ENCODE measurements at regions not wholly inside any gene's neighbourhood (a gene's known extent, or its start where the extent isn't known, plus 50 kb on each side); places are given as distances from the start of the nearest gene placed in this dataset.

GRCh38 chr3:35439663-35440062 is 199.7 kb upstream of the ARPP21 start:
- Histone ChIP-seq H3K4me3 (ENCODE audit: low read length) (no peak overlapping the region), H3K27ac (ENCODE audit: low read length) (no peak overlapping the region), H2AFZ (ENCODE audit: low read depth, low read length) (no peak overlapping the region), H3K9me3 (ENCODE audit: low read length) (no peaks in the 10 kb centered on the region), H3K9me2 (ENCODE audit: insufficient read depth, low read length) (no peaks in the 10 kb centered on the region), H3K27me3 (ENCODE audit: insufficient read depth, low read depth, low read length) (no peaks in the 10 kb centered on the region), H3K79me2 (replicated peaks; ENCODE audit: insufficient read depth, low read length) (no peaks in the 10 kb centered on the region), H4K20me1 (ENCODE audit: insufficient read depth) (no peaks in the 10 kb centered on the region), H3K36me3 (ENCODE audit: insufficient read depth, low read length) (no peaks in the 10 kb centered on the region), H3F3A (ENCODE audit: insufficient read depth, low read length, poor library complexity, severe bottlenecking) (no peaks in the 10 kb centered on the region), H3K4me2 (ENCODE audit: low read length) (no peak overlapping the region), H3K9ac (ENCODE audit: low read length) (no peak overlapping the region)
- TF ChIP-seq POLR2AphosphoS5 (IDR thresholded peaks at IDR 0.05) (no peak), TAF1 (IDR thresholded peaks at IDR 0.05; ENCODE audit: low read depth) (no peak), SMC3 (conservative IDR thresholded peaks at IDR 0.05; ENCODE audit: poor library complexity) (no peak), CTCF (IDR thresholded peaks at IDR 0.05; ENCODE audit: poor library complexity, severe bottlenecking) (no peak), RAD21 (conservative IDR thresholded peaks at IDR 0.05) (no peak), EP300 (conservative IDR thresholded peaks at IDR 0.05; ENCODE audit: poor library complexity, severe bottlenecking) (no peak), MXI1 (conservative IDR thresholded peaks at IDR 0.05; ENCODE audit: poor library complexity, severe bottlenecking) (no peak), EZH2 (IDR thresholded peaks at IDR 0.05; ENCODE audit: borderline replicate concordance, insufficient read depth, low read length, poor library complexity, severe bottlenecking) (no peak), REST (IDR thresholded peaks at IDR 0.05; ENCODE audit: borderline replicate concordance) (no peak)

GRCh38 chr3:35440826-35441225 is 198.5 kb upstream of the ARPP21 start:
- Histone ChIP-seq H3F3A (ENCODE audit: insufficient read depth, low read length, poor library complexity, severe bottlenecking) (no peaks in the 10 kb centered on the region), H3K9me3 (ENCODE audit: low read length) (no peaks in the 10 kb centered on the region), H3K9ac (ENCODE audit: low read length) (no peak overlapping the region), H2AFZ (ENCODE audit: low read depth, low read length) (no peak overlapping the region), H3K36me3 (ENCODE audit: insufficient read depth, low read length) (no peaks in the 10 kb centered on the region), H3K4me2 (ENCODE audit: low read length) (no peak overlapping the region), H3K79me2 (replicated peaks; ENCODE audit: insufficient read depth, low read length) (no peaks in the 10 kb centered on the region), H3K27me3 (ENCODE audit: insufficient read depth, low read depth, low read length) (no peaks in the 10 kb centered on the region), H3K9me2 (ENCODE audit: insufficient read depth, low read length) (no peaks in the 10 kb centered on the region), H3K4me3 (ENCODE audit: low read length) (no peak overlapping the region), H4K20me1 (ENCODE audit: insufficient read depth) (no peaks in the 10 kb centered on the region), H3K27ac (ENCODE audit: low read length) (no peak overlapping the region)
- no peak for TF ChIP-seq CTCF (IDR thresholded peaks at IDR 0.05; ENCODE audit: poor library complexity, severe bottlenecking)
- TF ChIP-seq RAD21 (conservative IDR thresholded peaks at IDR 0.05), result no peak

All from neural cell (in vitro differentiated cells).